ENCODE measurements at regions not wholly inside any gene's neighbourhood (a gene's known extent, or its start where the extent isn't known, plus 50 kb on each side); places are given as distances from the start of the nearest gene placed in this dataset.
A peak's percentile ranks its signal among the peaks of the same experiment; 100 is the strongest.

- no peak for DNase-seq
- H3K27me3 ChIP-seq, result no peaks in the 10 kb centered on the region
- no peaks in the 10 kb centered on the region for H3K9me3 ChIP-seq
- no peaks in the 10 kb centered on the region for H3K4me1 ChIP-seq
- no peaks in the 10 kb centered on the region for H3K36me3 ChIP-seq
- no peak overlapping the region for H3K27ac ChIP-seq
- no peak overlapping the region for H3K4me3 ChIP-seq
- TF ChIP-seq POLR2A (IDR thresholded peaks at IDR 0.05), result no peak
- TF ChIP-seq CTCF (IDR thresholded peaks at IDR 0.05), result no peak
Observed at GRCh38 chr5:131081374-131081773, 83.7 kb downstream of the HINT1 start.

GRCh38 chr5:131079232-131079631 lies 85.8 kb downstream of the HINT1 start:
- TF ChIP-seq CTCF (IDR thresholded peaks at IDR 0.05) (no peak), POLR2A (IDR thresholded peaks at IDR 0.05) (no peak)
- H3K27me3 ChIP-seq, result no peaks in the 10 kb centered on the region
- H3K4me3 ChIP-seq, result no peak overlapping the region
- H3K27ac ChIP-seq, result no peak overlapping the region
- H3K4me1 ChIP-seq, result no peaks in the 10 kb centered on the region
- no peak for DNase-seq
- no peaks in the 10 kb centered on the region for H3K9me3 ChIP-seq
- no peaks in the 10 kb centered on the region for H3K36me3 ChIP-seq

- Histone ChIP-seq H3K36me3 (no peaks in the 10 kb centered on the region), H3K27ac (peak overlapping the region in 1 of 4 donors; percentile 32), H3K4me3 (no peak overlapping the region), H3K27me3 (no peaks in the 10 kb centered on the region), H3K9me3 (peaks cover 0 to 6% (median 2%) of the 10 kb centered on the region in 4 donors), H3K4me1 (no peaks in the 10 kb centered on the region)
- peak in 1 of 6 experiments; percentile 14 for TF ChIP-seq CTCF (IDR thresholded peaks at IDR 0.05)
- TF ChIP-seq POLR2A (IDR thresholded peaks at IDR 0.05), result no peak
- DNase-seq, result peak in 2 of 3 donors; percentile 46 to 67
Observed at GRCh38 chr5:131068893-131069643, 96.0 kb downstream of the HINT1 start.

- no peaks in the 10 kb centered on the region for H3K36me3 ChIP-seq
- no peak for TF ChIP-seq POLR2A (IDR thresholded peaks at IDR 0.05)
- no peak for TF ChIP-seq CTCF (IDR thresholded peaks at IDR 0.05)
- no peaks in the 10 kb centered on the region for H3K27me3 ChIP-seq
- H3K4me1 ChIP-seq, result no peaks in the 10 kb centered on the region
- peaks cover 0 to 6% (median 2%) of the 10 kb centered on the region in 4 donors for H3K9me3 ChIP-seq
- H3K4me3 ChIP-seq, result no peak overlapping the region
- H3K27ac ChIP-seq, result no peak overlapping the region
- no peak for DNase-seq
Observed at GRCh38 chr5:131068076-131068475, 97.0 kb downstream of the HINT1 start.

- no peak for TF ChIP-seq POLR2A (IDR thresholded peaks at IDR 0.05)
- H3K36me3 ChIP-seq, result no peaks in the 10 kb centered on the region
- no peak for DNase-seq
- H3K4me1 ChIP-seq, result no peaks in the 10 kb centered on the region
- H3K9me3 ChIP-seq, result peaks cover 0 to 6% (median 2%) of the 10 kb centered on the region in 4 donors
- H3K27me3 ChIP-seq, result no peaks in the 10 kb centered on the region
- H3K4me3 ChIP-seq, result no peak overlapping the region
- no peak overlapping the region for H3K27ac ChIP-seq
Observed at GRCh38 chr5:131067636-131068035, 97.4 kb downstream of the HINT1 start.

- Histone ChIP-seq H3K4me3 (no peak overlapping the region), H3K4me1 (no peaks in the 10 kb centered on the region), H3K27ac (no peak overlapping the region), H3K9me3 (peaks cover 0 to 6% (median 2%) of the 10 kb centered on the region in 4 donors), H3K27me3 (no peaks in the 10 kb centered on the region), H3K36me3 (no peaks in the 10 kb centered on the region)
- no peak for TF ChIP-seq POLR2A (IDR thresholded peaks at IDR 0.05)
- TF ChIP-seq CTCF (IDR thresholded peaks at IDR 0.05), result no peak
- DNase-seq, result no peak
Observed at GRCh38 chr5:131064669-131065371, 100.2 kb downstream of the HINT1 start.
